ENCODE measurements at regions not wholly inside any gene's neighbourhood (a gene's known extent, or its start where the extent isn't known, plus 50 kb on each side); places are given as distances from the start of the nearest gene placed in this dataset.
A peak's percentile ranks its signal among the peaks of the same experiment; 100 is the strongest.
"Not testable (repeated sequence)": the region's sequence is repeated elsewhere in the genome, so short reads cannot be mapped to it uniquely, and the experiment has no call there.

GRCh38 chr5:39654715-39655114, 229.9 kb upstream of the DAB2 start:
- Histone ChIP-seq H3K27me3 (ENCODE audit: control insufficient read depth, insufficient read depth, low read length) (no peaks in the 10 kb centered on the region), H3K27ac (no peak overlapping the region), H3K9me3 (ENCODE audit: control insufficient read depth, low read length) (no peaks in the 10 kb centered on the region), H3K4me1 (no peaks in the 10 kb centered on the region), H2AFZ (no peak overlapping the region), H3K4me3 (ENCODE audit: low read depth, low read length) (no peak overlapping the region), H3K79me2 (no peaks in the 10 kb centered on the region), H3K4me2 (ENCODE audit: low read length) (no peak overlapping the region), H3K36me3 (ENCODE audit: control insufficient read depth, insufficient read depth, low read length) (no peaks in the 10 kb centered on the region), H3K9ac (no peak overlapping the region)
- TF ChIP-seq CTCF (IDR thresholded peaks at IDR 0.05): no peak

GRCh38 chr5:39652481-39652880, 227.7 kb upstream of the DAB2 start:
- not testable (repeated sequence) for H3K4me1 ChIP-seq

GRCh38 chr5:39652036-39652435, 227.3 kb upstream of the DAB2 start:
- Histone ChIP-seq H3K27me3 (ENCODE audit: control insufficient read depth, insufficient read depth, low read length) (no peaks in the 10 kb centered on the region), H3K36me3 (ENCODE audit: control insufficient read depth, insufficient read depth, low read length) (no peaks in the 10 kb centered on the region), H3K4me2 (ENCODE audit: low read length) (no peak overlapping the region), H3K9me3 (ENCODE audit: control insufficient read depth, low read length) (no peaks in the 10 kb centered on the region), H2AFZ (no peak overlapping the region), H3K4me1 (no peaks in the 10 kb centered on the region), H3K4me3 (ENCODE audit: low read depth, low read length) (no peak overlapping the region), H3K27ac (no peak overlapping the region), H3K79me2 (no peaks in the 10 kb centered on the region), H3K9ac (no peak overlapping the region)
- no peak for TF ChIP-seq CTCF (IDR thresholded peaks at IDR 0.05)

More at GRCh38 chr5:39652481-39652880, 227.7 kb upstream of the DAB2 start:
- not testable (repeated sequence) for H3K9me3 ChIP-seq (ENCODE audit: control insufficient read depth, low read length); H3K36me3 ChIP-seq (ENCODE audit: control insufficient read depth, insufficient read depth, low read length); H3K27ac ChIP-seq; H3K4me3 ChIP-seq (ENCODE audit: low read depth, low read length); H3K79me2 ChIP-seq; H3K9ac ChIP-seq; H3K4me2 ChIP-seq (ENCODE audit: low read length); H2AFZ ChIP-seq; H3K27me3 ChIP-seq (ENCODE audit: control insufficient read depth, insufficient read depth, low read length)

DNA sequence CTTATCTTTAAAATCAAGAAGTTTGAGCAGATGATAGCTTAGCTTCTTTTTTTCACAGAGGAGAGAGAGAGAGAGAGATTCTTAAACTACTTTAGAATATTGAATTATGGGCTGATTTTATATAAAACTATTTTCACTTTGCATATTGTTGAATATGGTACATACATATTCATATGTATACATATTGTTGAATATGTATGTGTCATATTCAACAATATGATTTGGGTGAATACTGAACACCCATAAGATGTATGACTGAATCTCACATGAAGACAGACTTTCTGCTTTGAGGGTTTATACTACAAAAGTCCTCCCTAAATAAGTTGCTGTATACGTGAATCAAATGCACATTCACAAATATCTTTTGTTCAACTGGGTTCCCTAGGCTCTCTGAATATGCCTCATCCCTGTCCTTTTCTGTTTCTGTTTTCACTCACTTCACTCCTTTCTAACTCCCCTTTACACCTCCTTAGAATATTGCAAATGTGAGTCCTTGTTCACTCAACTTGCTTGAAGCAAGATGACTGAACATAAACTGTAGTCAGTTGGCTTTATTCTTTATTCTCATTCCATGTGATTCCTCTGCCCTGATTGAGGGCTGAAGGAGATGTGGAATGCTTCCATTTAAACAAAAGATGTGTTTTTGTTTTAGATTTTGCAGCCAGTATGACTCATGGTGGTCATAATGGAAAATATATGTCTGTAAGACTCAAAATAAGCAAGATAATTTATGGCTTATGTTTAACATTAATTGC, 225.4 kb upstream of the DAB2 start:
- Histone ChIP-seq H3K4me3 (ENCODE audit: low read depth, low read length) (no peak overlapping the region), H3K9me3 (ENCODE audit: control insufficient read depth, low read length) (no peaks in the 10 kb centered on the region), H2AFZ (peak overlapping the region; percentile 30), H3K4me1 (no peaks in the 10 kb centered on the region), H3K36me3 (ENCODE audit: control insufficient read depth, insufficient read depth, low read length) (no peaks in the 10 kb centered on the region), H3K27me3 (ENCODE audit: control insufficient read depth, insufficient read depth, low read length) (no peaks in the 10 kb centered on the region), H3K27ac (no peak overlapping the region), H3K4me2 (ENCODE audit: low read length) (no peak overlapping the region), H3K79me2 (no peaks in the 10 kb centered on the region), H3K9ac (no peak overlapping the region)
- TF ChIP-seq CTCF (IDR thresholded peaks at IDR 0.05): no peak

DNA sequence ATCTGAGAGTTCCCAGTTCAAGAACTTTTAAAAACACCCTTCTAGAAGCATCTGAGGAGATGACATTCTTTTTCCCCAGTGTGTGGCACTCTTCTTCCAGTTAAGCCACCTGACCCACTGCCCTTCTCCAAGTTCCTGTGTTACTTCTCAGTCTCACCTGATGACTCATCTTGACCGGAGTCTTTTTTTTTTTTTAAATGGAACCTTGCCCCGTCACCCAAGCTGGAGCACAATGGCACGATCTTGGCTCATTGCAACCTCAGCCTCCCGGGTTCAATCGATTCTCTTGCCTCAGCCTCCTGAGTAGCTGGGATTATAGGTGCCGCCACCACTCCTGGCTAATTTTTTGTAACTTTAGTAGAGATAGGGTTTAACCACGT, 224.1 kb upstream of the DAB2 start:
- H3K9me3 ChIP-seq (ENCODE audit: control insufficient read depth, low read length): no peaks in the 10 kb centered on the region
- H3K27ac ChIP-seq: no peak overlapping the region
- H3K4me2 ChIP-seq (ENCODE audit: low read length): no peak overlapping the region

More for the DNA sequence above, 224.1 kb upstream of the DAB2 start:
- H2AFZ ChIP-seq: no peak overlapping the region
- H3K9ac ChIP-seq: no peak overlapping the region
- no peak for TF ChIP-seq CTCF (IDR thresholded peaks at IDR 0.05)
- H3K4me3 ChIP-seq (ENCODE audit: low read depth, low read length): no peak overlapping the region
- no peaks in the 10 kb centered on the region for H3K36me3 ChIP-seq (ENCODE audit: control insufficient read depth, insufficient read depth, low read length)
- H3K27me3 ChIP-seq (ENCODE audit: control insufficient read depth, insufficient read depth, low read length): no peaks in the 10 kb centered on the region
- no peaks in the 10 kb centered on the region for H3K79me2 ChIP-seq
- H3K4me1 ChIP-seq: no peaks in the 10 kb centered on the region
